SK-N-SH (cell line): ENCODE measurements at regions not wholly inside any gene's neighbourhood (a gene's known extent, or its start where the extent isn't known, plus 50 kb on each side); places are given as distances from the start of the nearest gene placed in this dataset.

Experiments used
- CHD2 ChIP-seq: fragments of 150-350 bp; IDR thresholded peaks from 2 replicates; pipeline ENCODE4 v1.6.1; 2018; ENCODE audit warnings: low read length; ENCODE audit not compliant: partially characterized antibody
- CTCF ChIP-seq: fragments of 200-600 bp; sonication (generic); IDR thresholded peaks from 2 replicates; pipeline ENCODE4 v1.6.1; 2017; ENCODE audit warnings: antibody characterized with exemption, mild to moderate bottlenecking, moderate library complexity
- EP300 ChIP-seq, 2 experiments: IDR thresholded peaks; 2 replicates each; pipeline versions ENCODE4 v1.4.0 to v1.6.1; 2012; ENCODE audit warnings: borderline replicate concordance in 1 of 2, low read depth in 1 of 2, low read length in 1 of 2
- FOSL2 ChIP-seq: IDR thresholded peaks from 2 replicates; pipeline ENCODE4 v1.4.0; 2012; ENCODE audit warnings: low read depth, mild to moderate bottlenecking, moderate library complexity, borderline replicate concordance
- GABPA ChIP-seq: IDR thresholded peaks from 2 replicates; pipeline ENCODE4 v1.4.0; 2012; ENCODE audit warnings: low read depth, mild to moderate bottlenecking
- JUND ChIP-seq: IDR thresholded peaks from 2 replicates; pipeline ENCODE4 v1.4.0; 2012
- MEF2A ChIP-seq: IDR thresholded peaks from 2 replicates; pipeline ENCODE4 v1.4.0; 2012; ENCODE audit warnings: low read depth, borderline replicate concordance
- NRF1 ChIP-seq: IDR thresholded peaks from 2 replicates; pipeline ENCODE4 v1.6.1; 2012; ENCODE audit warnings: low read depth, mild to moderate bottlenecking, low read length
- RAD21 ChIP-seq: IDR thresholded peaks from 2 replicates; pipeline ENCODE4 v1.6.1; 2012; ENCODE audit warnings: mild to moderate bottlenecking, low read length
- REST ChIP-seq: IDR thresholded peaks from 2 replicates; pipeline ENCODE4 v1.6.1; 2012; ENCODE audit warnings: mild to moderate bottlenecking, low read depth, low read length, moderate library complexity
- RXRA ChIP-seq: IDR thresholded peaks from 2 replicates; pipeline ENCODE4 v1.4.0; 2012; ENCODE audit warnings: low read depth, mild to moderate bottlenecking, borderline replicate concordance
- SIN3A ChIP-seq: IDR thresholded peaks from 2 replicates; pipeline ENCODE4 v1.6.1; 2012; ENCODE audit warnings: low read depth, mild to moderate bottlenecking, low read length, moderate library complexity, borderline replicate concordance
- ZBTB33 ChIP-seq: IDR thresholded peaks from 2 replicates; pipeline ENCODE4 v1.4.0; 2012; ENCODE audit warnings: low read depth, borderline replicate concordance

- peak; percentile 52; the same call in 1 of the 2 replicates for TF ChIP-seq FOSL2
- 0 out of 4 replicates have a peak, but pooled peaks of 1 of the 2 experiments have one; percentile 16 for TF ChIP-seq EP300 (IDR thresholded peaks at IDR 0.05; ENCODE audit: borderline replicate concordance in 1 of 2, low read depth in 1 of 2, low read length in 1 of 2)
- no peak for TF ChIP-seq RAD21
- TF ChIP-seq CTCF: no peak
- TF ChIP-seq CHD2: no peak
- TF ChIP-seq MEF2A: peak; percentile 74; the same call in 1 of the 2 replicates
- TF ChIP-seq GABPA: no peak
- TF ChIP-seq SIN3A: no peak
- no peak for TF ChIP-seq NRF1
- TF ChIP-seq REST: no peak
- peak; percentile 56 for TF ChIP-seq JUND
- TF ChIP-seq ZBTB33: no peak
- 0 out of 2 replicates have a peak, but pooled peaks have one; percentile 12 for TF ChIP-seq RXRA
- TF ChIP-seq, all 33 proteins: peak for 8
These were observed 95.8 kb upstream of the TET2 start (continued) for GRCh38 chr4:105050896-105051295.
